ENCODE measurements at regions not wholly inside any gene's neighbourhood (a gene's known extent, or its start where the extent isn't known, plus 50 kb on each side); places are given as distances from the start of the nearest gene placed in this dataset.
"Not testable (repeated sequence)": the region's sequence is repeated elsewhere in the genome, so short reads cannot be mapped to it uniquely, and the experiment has no call there.

GRCh38 chrX:14997271-14997670 lies 124.0 kb downstream of the MOSPD2 start:
- Histone ChIP-seq H3K27ac (ENCODE audit: low read depth in 2 of 2, low read length in 2 of 2) (no peak overlapping the region), H3K9ac (ENCODE audit: low read depth in 1 of 2, low read length in 2 of 2) (no peak overlapping the region), H3K36me3 (ENCODE audit: control insufficient read depth in 2 of 2, insufficient read depth in 2 of 2, low read length in 2 of 2) (no peaks in the 10 kb centered on the region), H3K27me3 (ENCODE audit: control insufficient read depth in 2 of 2, insufficient read depth in 2 of 2, low read length in 2 of 2) (no peaks in the 10 kb centered on the region), H3K9me3 (ENCODE audit: control insufficient read depth in 2 of 2, low read length in 2 of 2) (no peaks in the 10 kb centered on the region), H3K4me3 (ENCODE audit: low read length in 2 of 2) (no peak overlapping the region), H3K4me1 (ENCODE audit: control insufficient read depth in 2 of 2, insufficient read depth in 2 of 2, low read length in 2 of 2) (no peaks in the 10 kb centered on the region)

GRCh38 chrX:14984425-14984824 lies 111.2 kb downstream of the MOSPD2 start:
- H3K36me3 ChIP-seq (ENCODE audit: control insufficient read depth in 2 of 2, insufficient read depth in 2 of 2, low read length in 2 of 2); H3K4me1 ChIP-seq (ENCODE audit: control insufficient read depth in 2 of 2, insufficient read depth in 2 of 2, low read length in 2 of 2); H3K4me3 ChIP-seq (ENCODE audit: low read length in 2 of 2); H3K9me3 ChIP-seq (ENCODE audit: control insufficient read depth in 2 of 2, low read length in 2 of 2); H3K27ac ChIP-seq (ENCODE audit: low read depth in 2 of 2, low read length in 2 of 2); H3K27me3 ChIP-seq (ENCODE audit: control insufficient read depth in 2 of 2, insufficient read depth in 2 of 2, low read length in 2 of 2); H3K9ac ChIP-seq (ENCODE audit: low read depth in 1 of 2, low read length in 2 of 2): not testable (repeated sequence)
